Lower leg skin (tissue), 3 donors: ENCODE measurements at regions not wholly inside any gene's neighbourhood (a gene's known extent, or its start where the extent isn't known, plus 50 kb on each side); places are given as distances from the start of the nearest gene placed in this dataset.

ENCODE experiments used
- POLR2A ChIP-seq, 2 donors: fragments of 450-650 bp; IDR thresholded peaks; one replicate each; pipeline ENCODE4 v1.6.1; 2016 to 2017; ENCODE audit warnings: antibody characterized with exemption in 2 of 2, mild to moderate bottlenecking in 1 of 2, moderate library complexity in 1 of 2
- TF ChIP-seq, protein P1 (sequence below), 3 donors: fragments of 450-650 bp; IDR thresholded peaks; one replicate each; pipeline ENCODE4 v1.5.1; 2016; ENCODE audit warnings: antibody characterized with exemption in 3 of 3, mild to moderate bottlenecking in 3 of 3, moderate library complexity in 2 of 3

GRCh38 chr4:170270628-170271027 lies 180.9 kb upstream of the AADAT start:
- TF ChIP-seq, protein P1, sequence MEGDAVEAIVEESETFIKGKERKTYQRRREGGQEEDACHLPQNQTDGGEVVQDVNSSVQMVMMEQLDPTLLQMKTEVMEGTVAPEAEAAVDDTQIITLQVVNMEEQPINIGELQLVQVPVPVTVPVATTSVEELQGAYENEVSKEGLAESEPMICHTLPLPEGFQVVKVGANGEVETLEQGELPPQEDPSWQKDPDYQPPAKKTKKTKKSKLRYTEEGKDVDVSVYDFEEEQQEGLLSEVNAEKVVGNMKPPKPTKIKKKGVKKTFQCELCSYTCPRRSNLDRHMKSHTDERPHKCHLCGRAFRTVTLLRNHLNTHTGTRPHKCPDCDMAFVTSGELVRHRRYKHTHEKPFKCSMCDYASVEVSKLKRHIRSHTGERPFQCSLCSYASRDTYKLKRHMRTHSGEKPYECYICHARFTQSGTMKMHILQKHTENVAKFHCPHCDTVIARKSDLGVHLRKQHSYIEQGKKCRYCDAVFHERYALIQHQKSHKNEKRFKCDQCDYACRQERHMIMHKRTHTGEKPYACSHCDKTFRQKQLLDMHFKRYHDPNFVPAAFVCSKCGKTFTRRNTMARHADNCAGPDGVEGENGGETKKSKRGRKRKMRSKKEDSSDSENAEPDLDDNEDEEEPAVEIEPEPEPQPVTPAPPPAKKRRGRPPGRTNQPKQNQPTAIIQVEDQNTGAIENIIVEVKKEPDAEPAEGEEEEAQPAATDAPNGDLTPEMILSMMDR (IDR thresholded peaks at IDR 0.05) = no peak
- no peak for TF ChIP-seq POLR2A (IDR thresholded peaks at IDR 0.05)
